T follicular helper cell (primary cell): ENCODE measurements at regions not wholly inside any gene's neighbourhood (a gene's known extent, or its start where the extent isn't known, plus 50 kb on each side); places are given as distances from the start of the nearest gene placed in this dataset.
"Not testable (repeated sequence)": the region's sequence is repeated elsewhere in the genome, so short reads cannot be mapped to it uniquely, and the experiment has no call there.

Experiments used
- DNase-seq: peaks from one replicate; pipeline ENCODE4 v3.0.0-alpha.2; 2020; ENCODE audit warnings: low read depth

DNA sequence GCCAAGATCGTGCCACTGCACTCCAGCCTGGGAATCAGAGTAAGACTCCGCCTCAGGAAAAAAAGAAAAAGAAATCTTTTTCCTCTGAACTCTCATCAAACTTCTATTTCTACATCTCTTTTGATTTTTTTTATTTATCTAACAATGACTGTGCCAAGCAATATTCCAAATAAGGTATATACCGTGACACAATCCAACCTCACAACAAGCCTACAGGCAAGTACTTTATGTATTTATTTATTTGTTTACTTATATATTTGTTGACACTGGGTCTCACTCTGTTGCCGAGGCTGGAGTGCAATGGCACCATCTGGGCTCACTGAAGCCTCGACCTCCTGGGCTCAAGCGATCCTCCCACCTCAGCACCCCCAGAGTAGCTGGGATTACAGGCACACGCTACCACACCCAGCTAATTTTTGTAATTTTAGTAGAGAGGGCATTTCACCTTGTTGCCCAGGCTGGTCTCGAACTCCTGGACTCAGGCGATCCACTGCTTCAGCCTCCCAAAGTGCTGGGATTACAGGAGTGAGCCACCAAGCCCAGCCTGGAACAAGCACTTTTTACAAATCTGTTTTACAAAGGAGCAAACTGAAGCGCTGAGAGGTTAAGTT, 94.9 kb upstream of the CHD2 start:
- no peak for DNase-seq

DNA sequence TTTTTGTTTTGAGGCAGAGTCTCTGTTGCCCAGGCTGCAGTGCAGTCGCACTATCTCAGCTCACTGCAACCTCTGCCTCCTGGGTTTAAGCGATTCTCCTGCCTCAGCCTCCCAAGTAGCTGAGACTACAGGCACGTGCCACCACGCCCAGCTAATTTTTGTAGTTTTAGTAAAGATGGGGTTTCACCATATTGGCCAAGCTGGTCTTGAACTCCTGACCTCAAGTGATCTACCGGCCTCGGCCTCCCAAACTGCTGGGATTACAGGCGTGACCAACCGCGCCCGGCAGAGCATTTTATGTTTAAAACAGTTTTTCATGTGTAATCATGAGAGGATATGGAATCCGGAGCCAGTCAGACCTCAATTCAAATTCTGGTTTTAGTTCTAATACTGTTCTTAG, 94.0 kb upstream of the CHD2 start:
- DNase-seq, result not testable (repeated sequence)

DNA sequence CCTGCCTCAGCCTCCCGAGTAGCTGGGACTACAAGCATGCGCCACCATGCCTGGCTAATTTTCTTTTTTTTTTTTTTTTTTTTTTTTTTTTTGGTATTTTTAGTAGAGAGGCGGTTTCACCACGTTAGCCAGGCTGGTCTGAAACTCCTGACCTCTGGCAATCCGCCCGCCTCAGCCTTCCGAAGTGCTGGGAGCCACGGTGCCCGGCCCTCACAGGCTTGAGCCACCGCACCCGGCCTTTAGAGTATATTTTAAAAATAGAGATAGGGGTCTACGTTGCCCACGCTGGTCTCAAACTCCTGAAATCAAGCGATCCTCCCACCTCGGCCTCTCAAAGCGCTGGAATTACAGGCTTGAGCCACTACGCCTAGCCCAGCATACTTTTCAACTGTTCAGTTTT, 93.4 kb upstream of the CHD2 start:
- no peak for DNase-seq

DNA sequence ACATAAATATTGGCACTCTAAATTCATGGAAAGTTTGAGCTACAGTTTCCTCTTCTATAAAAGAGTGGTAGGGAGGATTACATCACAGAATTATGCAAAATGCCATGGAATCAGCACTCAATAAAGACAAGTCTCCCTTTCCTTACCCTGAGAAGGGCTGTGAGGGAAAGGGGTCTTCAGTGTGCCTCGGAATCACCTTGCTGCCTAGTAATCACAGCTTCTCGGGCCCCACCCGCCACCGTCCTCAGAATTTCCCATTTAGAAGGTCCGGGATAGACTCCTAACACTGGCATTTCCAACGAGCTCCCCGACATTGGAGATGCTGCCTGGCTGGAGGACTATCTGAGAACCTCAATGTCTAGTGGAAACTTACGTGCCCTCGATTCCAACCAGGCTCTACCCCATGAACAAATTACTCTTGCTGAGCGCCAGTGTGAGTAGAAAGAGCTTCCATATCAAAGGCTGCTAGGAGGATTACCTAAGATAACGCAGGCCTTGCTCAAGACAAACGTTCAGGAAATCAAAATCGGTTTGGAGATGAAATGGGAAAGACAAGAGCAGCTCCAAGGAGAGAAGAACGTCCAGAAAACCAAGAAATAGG, 92.1 kb upstream of the CHD2 start:
- DNase-seq, result no peak

DNA sequence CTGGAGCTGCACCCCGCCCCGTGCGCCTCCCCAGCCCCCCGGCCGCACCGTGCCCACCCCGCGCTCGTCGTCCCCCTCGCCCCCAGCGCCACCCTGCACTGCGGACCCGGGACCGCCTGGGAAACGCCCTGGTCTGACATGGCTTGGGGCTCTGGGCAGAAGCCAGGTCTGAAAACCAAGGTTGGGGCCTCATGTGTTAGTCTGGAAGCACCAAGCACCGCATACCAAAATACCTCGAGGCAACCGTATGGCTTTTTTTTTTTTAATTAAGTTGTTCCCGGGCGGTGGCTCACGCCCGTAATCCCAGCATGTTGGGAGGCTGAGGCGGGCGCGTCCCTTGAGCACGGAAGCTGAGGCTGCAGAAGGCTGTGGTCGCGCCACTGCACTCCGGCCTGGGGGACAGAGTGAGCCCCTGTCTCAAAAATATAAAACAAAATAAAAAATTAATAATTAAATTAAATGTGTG, 91.5 kb upstream of the CHD2 start:
- DNase-seq, result no peak

DNA sequence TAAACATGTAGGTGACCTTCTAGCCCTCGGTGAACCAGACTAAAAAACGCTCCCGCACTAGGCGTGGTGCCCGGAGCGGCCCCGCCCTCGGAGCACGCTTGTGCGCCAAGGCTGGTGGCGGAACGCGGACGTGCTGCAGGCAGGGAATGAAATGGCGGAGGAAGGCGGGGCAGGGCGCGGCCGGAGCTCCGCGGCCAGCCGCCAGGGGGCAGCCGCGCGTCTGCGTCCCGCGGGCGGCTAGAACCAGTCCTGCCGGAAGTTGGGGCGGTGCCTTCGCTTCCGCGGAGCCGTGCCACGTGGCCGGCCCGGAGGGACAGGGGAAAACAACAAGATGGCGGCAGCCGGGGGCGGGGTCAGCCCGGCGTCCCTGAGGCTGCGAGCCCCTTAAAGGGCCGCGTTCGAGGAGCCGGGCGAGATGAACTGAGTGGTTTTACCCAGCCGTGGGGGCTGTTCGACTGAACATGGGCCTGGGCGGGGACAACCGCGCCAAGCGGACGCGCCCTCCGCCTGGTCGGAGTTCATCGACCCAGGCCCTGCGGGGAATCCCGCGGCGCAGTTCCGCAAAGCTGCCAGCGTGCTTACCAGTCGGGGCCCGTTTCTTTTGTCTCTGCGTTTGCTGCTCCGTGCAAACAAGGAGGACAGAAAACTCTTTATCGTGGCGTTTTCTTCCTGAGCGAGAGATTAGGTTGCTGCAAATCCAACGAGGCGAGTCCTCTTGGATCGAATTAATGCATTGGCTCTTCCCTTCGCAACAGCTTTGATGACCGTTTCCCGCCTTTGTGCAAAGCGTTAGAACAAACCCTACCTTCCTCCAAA, 90.9 kb upstream of the CHD2 start:
- DNase-seq, result peak; percentile 97

DNA sequence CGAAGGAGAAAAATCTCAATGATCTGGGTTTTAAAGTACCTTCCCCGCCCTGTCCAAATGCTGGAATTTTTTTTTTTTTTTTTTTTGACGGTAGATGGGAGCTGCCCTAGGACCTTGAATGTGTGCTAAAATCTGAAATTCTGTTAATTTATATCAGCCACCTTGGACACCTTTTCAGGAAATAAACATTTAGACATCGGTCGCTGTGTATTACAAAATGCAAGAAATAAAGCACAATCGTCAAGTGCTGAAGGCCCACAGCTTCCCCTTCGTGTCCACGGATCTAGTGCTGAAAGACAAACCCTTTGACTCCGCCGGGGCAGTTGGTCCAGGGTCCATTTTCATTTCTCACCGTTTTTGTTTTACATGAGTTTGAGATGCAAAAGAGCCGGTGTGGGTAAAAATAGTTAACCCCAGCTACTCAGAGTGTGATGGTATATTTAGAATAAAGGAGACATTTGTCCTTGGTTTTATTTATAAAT, 90.2 kb upstream of the CHD2 start:
- no peak for DNase-seq

DNA sequence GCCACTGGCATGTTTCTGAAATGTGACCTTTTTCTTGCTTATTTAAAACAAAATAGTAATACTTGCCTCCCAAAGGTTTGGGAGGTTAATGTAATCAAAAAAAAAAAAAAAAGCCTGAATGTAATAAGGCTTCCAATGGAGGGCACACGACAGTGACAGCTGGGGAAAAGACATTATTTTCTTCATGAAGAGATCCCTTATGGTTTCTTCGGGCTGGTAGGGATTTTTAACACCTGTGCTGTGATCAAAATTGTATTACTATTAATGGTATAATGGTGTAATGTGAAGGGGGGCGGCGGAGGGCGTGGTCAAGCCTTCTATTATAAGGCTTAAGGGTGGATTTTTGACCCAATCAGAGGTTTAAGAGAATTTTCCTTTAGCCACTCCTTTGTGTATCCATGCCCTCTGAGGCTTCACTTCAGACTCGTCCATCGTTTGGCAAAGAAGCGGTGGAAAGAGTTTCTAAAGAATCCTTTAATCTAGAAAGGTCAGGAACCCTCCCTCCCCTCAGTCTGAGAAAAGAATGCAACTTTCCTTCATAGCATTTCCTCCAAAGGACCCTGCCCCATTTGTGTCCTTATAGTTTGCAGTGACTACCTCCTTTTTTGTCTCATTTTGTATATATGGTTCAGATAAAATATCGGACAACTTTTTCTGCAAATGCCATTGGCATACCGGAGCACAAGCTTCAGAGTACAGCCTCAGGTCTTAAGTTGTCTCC, 89.5 kb upstream of the CHD2 start:
- DNase-seq, result no peak

DNA sequence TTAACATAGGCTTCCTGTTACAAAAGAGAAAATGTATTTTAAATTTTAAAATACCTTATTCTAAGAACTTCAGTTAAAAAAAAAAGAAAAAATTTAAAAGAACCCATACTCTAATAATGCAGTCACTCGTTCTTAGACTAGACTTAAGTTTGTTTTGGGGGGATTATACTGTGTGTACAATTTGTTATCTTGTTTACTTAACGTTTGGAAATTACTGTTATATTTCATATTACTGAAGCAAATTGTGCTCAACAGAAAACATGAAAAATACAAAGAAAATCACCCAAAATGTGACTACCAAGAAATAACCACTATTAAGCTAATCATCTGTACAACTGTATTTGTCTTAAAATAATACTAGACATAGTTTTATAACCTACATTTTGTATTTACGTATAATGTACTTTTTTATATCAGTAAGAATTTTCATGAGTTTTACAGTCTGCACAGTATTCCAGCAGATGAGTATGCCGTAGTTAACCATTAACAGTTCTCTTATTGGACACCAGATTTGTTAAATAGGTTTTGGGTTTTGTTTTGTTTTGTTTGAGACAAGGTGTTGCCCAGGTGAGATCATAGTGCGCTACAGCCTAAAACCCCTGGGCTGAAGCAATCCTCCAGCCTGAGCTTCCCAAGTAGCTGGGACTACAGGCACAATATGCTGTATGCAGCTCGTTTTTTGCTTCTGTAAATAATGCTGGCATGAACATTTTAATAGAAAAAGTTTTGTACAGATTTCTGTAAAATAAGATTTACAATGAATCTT, 88.8 kb upstream of the CHD2 start:
- no peak for DNase-seq

DNA sequence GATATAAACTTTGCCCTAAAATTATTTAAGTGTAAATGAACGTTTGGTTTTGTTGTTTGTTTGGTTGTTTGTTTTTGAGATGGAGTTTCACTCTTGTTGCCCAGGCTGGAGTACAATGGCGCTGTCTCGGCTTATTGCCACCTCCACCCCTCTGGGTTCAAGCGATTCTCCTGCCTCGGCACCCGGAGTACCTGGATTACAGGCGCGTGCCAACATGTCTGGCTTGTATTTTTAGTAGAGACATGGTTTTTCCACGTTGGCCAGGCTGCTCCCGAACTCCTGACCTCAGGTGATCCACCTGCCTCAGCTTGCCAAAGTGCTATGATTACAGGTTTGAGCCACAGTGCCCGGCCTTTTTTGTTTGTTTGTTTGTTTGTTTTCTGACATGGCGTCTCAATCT, 87.9 kb upstream of the CHD2 start:
- no peak for DNase-seq

DNA sequence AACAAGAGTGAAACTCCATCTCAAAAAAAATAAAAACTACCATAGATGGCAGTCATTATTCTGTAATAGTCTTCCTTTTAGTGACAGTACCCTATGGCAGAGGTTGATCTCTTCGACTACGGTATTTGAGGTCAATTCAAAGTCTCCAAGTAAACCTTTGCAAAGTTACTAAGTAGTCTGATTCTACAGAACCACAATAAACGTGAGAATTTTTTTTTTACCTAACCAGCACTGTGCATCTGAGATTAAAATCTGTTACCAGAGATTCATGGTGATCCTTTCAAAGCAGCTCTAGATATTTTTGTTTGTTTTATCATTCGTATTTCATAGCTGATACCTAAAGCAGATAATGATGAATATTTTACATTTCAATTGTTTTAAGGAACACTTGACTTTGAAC, 86.6 kb upstream of the CHD2 start:
- no peak for DNase-seq

DNA sequence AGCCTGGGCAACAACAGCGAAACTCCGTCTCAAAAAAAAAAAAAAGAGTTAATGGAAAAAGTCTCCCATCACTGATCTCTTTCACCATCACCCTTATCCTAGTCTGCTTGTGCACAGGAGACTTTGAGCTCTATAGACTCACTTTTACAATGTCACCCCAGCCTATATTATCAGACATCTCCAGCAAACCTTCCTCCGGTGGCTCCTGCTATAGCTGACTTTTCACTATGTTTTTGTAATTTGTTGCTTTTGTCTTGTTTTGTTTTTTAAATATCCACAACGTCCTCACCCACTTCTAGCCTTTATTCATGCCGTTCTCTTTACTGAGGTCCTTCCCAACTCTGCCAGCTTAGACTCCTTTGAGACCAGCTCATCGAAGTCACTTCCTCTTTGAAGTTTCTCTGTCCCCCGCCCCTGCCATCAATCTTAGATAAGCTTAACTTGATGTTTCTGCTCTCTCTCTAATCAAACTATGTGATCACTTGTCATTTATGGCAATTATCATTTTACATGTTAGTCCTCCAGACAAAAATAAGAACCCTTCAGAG, 82.7 kb upstream of the CHD2 start:
- DNase-seq, result no peak

DNA sequence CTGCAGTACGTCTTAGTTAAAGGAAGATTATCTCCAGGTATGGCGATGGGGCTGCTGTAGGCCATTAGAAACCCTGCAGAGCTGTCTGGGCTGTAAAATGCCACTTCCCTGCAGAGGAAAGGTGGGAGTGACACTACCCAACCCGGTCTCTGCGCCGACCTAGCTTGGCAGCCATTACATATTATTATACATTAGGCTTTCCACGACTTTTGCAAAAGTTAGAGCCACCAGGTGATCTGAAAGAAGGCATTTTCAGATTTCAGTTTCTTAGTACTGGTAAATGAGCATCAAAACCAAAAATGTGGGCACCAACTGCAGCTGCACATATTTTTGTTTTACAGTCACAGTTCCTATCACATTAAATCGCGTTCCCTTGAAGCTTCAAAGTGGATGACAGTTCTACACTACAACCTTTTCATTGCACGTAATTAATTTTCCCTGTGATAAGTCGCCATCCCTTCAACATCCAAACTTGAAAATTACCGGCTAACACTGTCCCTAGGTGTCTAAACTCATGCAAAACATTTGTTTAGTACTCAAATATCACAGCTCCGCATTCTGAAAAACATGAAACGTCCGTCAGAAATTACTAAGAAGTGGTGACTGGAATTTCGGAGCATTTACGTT, 81.4 kb upstream of the CHD2 start:
- DNase-seq, result no peak

DNA sequence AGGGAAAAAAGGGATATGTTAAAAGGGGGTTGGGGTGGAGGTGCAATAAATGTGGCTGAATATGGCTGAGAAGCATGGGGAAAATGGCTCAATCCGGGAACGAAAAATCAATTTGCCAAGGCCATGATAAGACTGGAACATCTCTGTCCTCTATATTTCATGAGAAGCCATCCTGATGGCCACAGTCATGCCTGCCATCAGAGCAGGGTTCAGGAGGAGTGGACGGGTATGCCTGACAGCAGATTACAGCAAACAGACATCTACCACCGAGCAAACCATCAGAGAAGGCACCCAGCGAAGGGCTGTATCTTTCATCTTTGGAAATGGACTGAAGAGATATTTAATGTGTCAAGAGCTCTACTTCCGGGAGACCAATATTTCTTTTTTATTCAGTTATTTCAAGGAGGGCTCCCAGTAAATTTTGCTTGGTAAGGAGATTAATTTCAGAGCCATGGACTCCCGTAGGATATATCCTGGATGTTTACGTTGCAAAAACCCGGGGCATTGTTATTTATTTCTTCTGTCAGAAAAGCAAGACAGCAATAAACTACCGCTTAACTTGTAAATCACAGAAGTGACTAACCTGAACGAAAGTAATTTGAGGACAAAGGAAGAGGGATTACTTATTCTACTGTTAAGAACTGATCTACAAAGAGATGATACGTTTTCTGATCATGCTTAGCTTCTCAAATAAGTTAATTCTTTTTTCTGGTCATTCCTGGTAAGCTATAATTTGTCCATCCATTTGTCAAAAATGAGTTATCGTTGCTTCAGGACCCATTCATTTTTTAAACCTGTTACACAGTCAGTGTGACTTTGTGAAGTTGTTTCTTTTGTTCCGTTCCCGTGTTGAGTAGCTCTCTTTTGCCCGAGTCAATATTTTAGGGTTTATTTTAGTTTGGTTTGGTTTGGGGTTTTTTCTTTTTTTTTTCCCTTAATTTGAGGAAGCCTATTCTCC, 80.6 kb upstream of the CHD2 start:
- DNase-seq, result no peak

DNA sequence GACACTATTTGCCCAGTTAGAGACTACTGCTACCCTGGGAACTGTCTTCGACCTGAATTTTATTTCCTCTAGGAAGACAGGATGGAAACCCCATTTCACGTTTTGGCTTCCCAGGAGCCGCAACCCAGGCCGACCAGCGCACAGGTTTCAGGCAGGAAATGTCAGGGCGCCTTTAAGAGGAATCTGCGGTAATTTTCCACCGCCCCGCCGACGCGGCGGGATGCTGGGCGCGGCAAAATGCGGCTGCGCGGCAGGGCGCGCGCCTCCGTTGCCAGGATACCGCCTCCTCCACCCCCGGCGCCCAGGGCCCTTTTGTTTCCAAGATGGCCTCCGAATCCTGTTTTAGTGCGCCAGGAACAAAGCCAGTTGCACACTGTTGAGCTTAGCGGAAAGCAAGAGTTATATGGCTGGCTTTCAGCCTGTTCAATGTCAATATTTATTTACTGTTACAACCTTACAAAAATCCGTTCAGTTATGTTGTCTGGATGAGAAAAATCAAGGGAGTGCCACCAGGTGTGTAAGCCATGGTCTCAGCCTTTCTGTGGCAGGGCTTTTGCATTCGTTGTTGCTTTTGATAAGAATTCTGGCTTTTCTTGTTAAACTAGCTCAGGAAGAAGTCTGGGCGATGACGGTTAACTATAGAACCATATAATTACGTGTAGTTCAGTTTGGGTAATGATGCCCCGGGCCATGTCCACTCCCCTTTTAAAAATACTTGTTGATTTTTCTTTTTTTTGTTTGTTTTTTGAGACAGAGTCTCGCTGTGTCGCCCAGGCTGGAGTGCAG, 79.7 kb upstream of the CHD2 start:
- DNase-seq, result peak; percentile 81

DNA sequence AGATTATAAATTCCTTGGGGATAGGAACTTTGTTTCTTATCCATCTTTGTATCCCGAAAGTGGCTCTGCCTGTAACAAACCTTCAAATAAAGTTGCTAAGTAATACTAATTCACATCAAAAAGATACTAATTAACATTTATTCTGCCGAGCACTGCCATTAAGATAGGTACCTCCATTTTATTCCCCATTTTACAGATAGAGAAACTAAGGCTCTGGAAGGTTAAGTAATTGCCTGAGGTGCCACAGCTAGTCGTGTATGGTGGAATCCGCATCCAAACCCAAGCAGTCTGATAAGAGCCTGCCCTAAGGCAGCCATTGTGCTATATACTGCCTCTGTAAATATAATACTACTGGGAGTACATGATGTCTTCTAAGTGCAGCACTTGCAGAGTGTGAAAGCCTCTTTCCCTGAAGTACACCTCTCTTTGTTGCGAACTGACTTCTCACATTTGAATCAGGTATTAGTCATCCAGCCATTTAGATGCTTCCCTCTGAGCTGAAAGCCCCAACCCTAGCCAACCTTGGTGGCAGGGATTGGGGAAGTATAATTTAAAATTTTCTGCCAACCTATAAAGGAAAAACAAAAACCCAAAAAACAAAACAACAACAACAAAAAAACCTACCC, 78.5 kb upstream of the CHD2 start:
- DNase-seq, result no peak

DNA sequence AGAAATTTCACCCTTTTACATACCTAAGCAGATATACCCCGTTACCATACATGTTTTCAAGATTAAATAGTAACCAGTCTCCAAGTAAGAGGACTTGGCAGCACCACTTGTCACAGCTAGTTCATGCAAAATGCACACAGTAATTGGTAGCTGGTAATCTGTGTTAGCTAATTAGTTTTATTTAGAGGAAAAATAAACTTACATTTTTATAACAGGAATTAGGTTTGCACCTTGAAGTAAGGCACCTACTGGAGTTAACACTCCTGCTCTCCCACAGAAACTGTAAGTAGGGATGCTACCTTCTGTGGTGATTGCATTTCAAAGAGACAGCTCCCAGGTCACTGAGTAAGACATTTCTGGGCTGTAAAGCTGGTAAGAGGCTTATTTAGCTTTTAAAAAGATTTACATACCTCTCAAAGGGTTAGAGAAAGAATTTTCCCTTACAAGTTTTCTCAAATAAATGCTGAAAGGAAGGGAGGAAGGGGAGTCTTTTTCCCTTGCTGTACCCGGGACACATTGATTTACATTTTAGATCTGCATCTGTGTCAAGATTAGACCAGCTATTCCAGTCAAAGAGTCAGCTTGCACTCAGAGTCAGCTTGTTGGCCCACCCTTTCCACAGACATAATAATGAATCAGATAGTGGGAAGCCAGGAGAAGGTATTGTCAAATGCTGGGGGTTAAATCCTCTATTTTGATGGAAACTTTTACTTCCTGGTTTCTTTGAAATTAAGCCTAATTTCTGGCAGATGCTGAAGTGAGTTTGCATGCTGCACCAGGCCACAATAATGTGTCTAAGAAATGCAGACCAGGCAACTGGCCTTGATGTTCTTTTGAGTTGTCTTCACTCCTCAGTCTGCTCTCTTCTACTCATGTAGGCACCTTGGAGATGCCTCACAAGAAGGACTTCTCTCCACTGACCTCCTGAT, 77.6 kb upstream of the CHD2 start:
- DNase-seq, result no peak
